HepG2 (cell line): ENCODE measurements at regions not wholly inside any gene's neighbourhood (a gene's known extent, or its start where the extent isn't known, plus 50 kb on each side); places are given as distances from the start of the nearest gene placed in this dataset.

Experiments
- ATAC-seq: fragments of 200-7000 bp; cut with Tn5 transposase; 3 replicates; pipeline ENCODE4 v1.9.1; 2020; ENCODE audit warnings: mild to moderate bottlenecking, moderate library complexity
- BruUV-seq: library from RNA; stranded (reverse); fragments of 400-500 nt; replicated peaks from 2 replicates; lab custom pipeline; 2021; lab: Mats Ljungman, UMichigan
- CTCF ChIA-PET: fragments of 300-600 bp; formaldehyde crosslinking; extraction: SDS; loops from one replicate; lab custom pipeline; 2021; ENCODE audit warnings: low total read pairs, inconsistent platforms, low intra/inter-chr PET ratio; lab: Yijun Ruan, JAX
- POLR2A ChIA-PET: fragments of 350-600 bp; sonication (Branson Sonifier 250); formaldehyde crosslinking; loops from one replicate; lab custom pipeline; 2020; ENCODE audit warnings: antibody characterized with exemption, inconsistent platforms; lab: Yijun Ruan, JAX
- DNase-seq: peaks from one replicate; pipeline ENCODE4 v3.0.0-alpha.2; 2015; ENCODE audit warnings: low spot score
- FAIRE-seq: peaks from 3 replicates; lab custom pipeline; 2011; peaks lifted over from hg19 to GRCh38; lab: Jason Lieb, UNC
- H2AFZ ChIP-seq: one replicate; pipeline ENCODE4 v1.6.1; 2011; ENCODE audit warnings: low read length, inconsistent platforms
- H3K27ac ChIP-seq: fragments of 300-600 bp; 3 replicates; pipeline ENCODE4 v1.8.0; 2011; ENCODE audit warnings: mixed run types, mild to moderate bottlenecking, mixed read lengths, low read length, inconsistent platforms; ENCODE audit not compliant: insufficient read depth; ENCODE audit errors: extremely low read length
- H3K27me3 ChIP-seq, 2 experiments: fragments of 200-600 bp in 1 of 2; 2 replicates in 1 of 2; 3 replicates in 1 of 2; pipeline versions ENCODE4 v1.6.0 to v1.8.0; 2011; ENCODE audit warnings: low read length in 2 of 2, mild to moderate bottlenecking in 2 of 2, moderate library complexity in 2 of 2, inconsistent platforms in 1 of 2; ENCODE audit not compliant: insufficient read depth in 2 of 2, control insufficient read depth in 1 of 2
- H3K36me3 ChIP-seq, 2 experiments: fragments of 200-600 bp in 1 of 2; replicated peaks in 1 of 2; 2 replicates in 1 of 2; 3 replicates in 1 of 2; pipeline versions ENCODE4 v1.5.1 to v1.8.0; 2011; ENCODE audit warnings: low read length in 2 of 2, inconsistent platforms in 1 of 2; ENCODE audit not compliant: insufficient read depth in 2 of 2, control insufficient read depth in 1 of 2
- H3K4me1 ChIP-seq: 2 replicates; pipeline ENCODE4 v1.5.1; 2012; ENCODE audit warnings: low read length, inconsistent platforms; ENCODE audit not compliant: insufficient read depth
- H3K4me2 ChIP-seq: 2 replicates; pipeline ENCODE4 v1.6.0; 2011; ENCODE audit warnings: low read depth, low read length, inconsistent platforms
- H3K4me3 ChIP-seq, 3 experiments: fragments of 200-600 bp in 1 of 3; sonication (generic), shearing (Covaris generic) in 1 of 3; replicated peaks in 1 of 3; 2 replicates each; pipeline ENCODE4 v1.5.1; 2011 to 2016; ENCODE audit warnings: low read length in 3 of 3, inconsistent platforms in 2 of 3, low read depth in 2 of 3, mild to moderate bottlenecking in 2 of 3, control low read depth in 1 of 3, mixed read lengths in 1 of 3; ENCODE audit not compliant: insufficient read depth in 1 of 3
- H3K79me2 ChIP-seq: one replicate; pipeline ENCODE4 v1.6.1; 2011; ENCODE audit warnings: low read length, inconsistent platforms; ENCODE audit not compliant: insufficient read depth
- H3K9ac ChIP-seq: 2 replicates; pipeline ENCODE4 v1.6.0; 2011; ENCODE audit warnings: mild to moderate bottlenecking, low read depth, low read length, inconsistent platforms; ENCODE audit not compliant: insufficient read depth
- H3K9me3 ChIP-seq: 2 replicates; pipeline ENCODE4 v1.5.1; 2012; ENCODE audit warnings: mild to moderate bottlenecking, low read length
- H4K20me1 ChIP-seq: 2 replicates; pipeline ENCODE4 v1.6.0; 2011; ENCODE audit warnings: inconsistent platforms, mild to moderate bottlenecking, low read length, moderate library complexity; ENCODE audit not compliant: insufficient read depth
- AGO2 ChIP-seq: fragments of 200-400 bp; formaldehyde crosslinking; optimal IDR thresholded peaks from 2 replicates; pipeline ENCODE3; 2017; ENCODE audit warnings: mild to moderate bottlenecking, low read depth, low read length, moderate library complexity
- DNMT1 ChIP-seq: sonication (generic); formaldehyde crosslinking; IDR thresholded peaks from 2 replicates; pipeline ENCODE4 v1.5.1; 2020; ENCODE audit warnings: mild to moderate bottlenecking, missing genetic modification reagents
- DNMT3B ChIP-seq: conservative IDR thresholded peaks from 2 replicates; pipeline ENCODE4 v1.6.1; 2016; ENCODE audit warnings: missing biosample characterization, control low read depth
- HDAC2 ChIP-seq: sonication (generic); formaldehyde crosslinking; IDR thresholded peaks from 2 replicates; pipeline ENCODE4 v1.4.0; 2020; ENCODE audit warnings: missing genetic modification reagents
- HNF4A ChIP-seq: sonication (generic); formaldehyde crosslinking; IDR thresholded peaks from 2 replicates; pipeline ENCODE4 v1.4.0; 2020; ENCODE audit warnings: missing genetic modification reagents
- JUN ChIP-seq: sonication (generic); formaldehyde crosslinking; IDR thresholded peaks from 2 replicates; pipeline ENCODE4 v1.4.0; 2020; ENCODE audit warnings: mild to moderate bottlenecking, missing genetic modification reagents
- NCOA2 ChIP-seq: sonication (generic); formaldehyde crosslinking; IDR thresholded peaks from 2 replicates; pipeline ENCODE4 v1.8.0; 2022; ENCODE audit warnings: inconsistent platforms
- NR1H2 ChIP-seq: sonication (generic); formaldehyde crosslinking; IDR thresholded peaks from 2 replicates; pipeline ENCODE4 v1.8.1; 2022; ENCODE audit warnings: low read depth, missing genetic modification reagents, borderline replicate concordance
- PRDM15 ChIP-seq: sonication (generic); formaldehyde crosslinking; IDR thresholded peaks from 2 replicates; pipeline ENCODE4 v1.4.0; 2020; ENCODE audit warnings: missing genetic modification reagents
- RAD21 ChIP-seq: fragments of 450-650 bp; formaldehyde crosslinking; IDR thresholded peaks from 2 replicates; pipeline ENCODE4 v1.5.0; 2020; ENCODE audit warnings: mild to moderate bottlenecking
- ZNF20 ChIP-seq: sonication (generic); formaldehyde crosslinking; IDR thresholded peaks from 2 replicates; pipeline ENCODE4 v1.4.0; 2020; ENCODE audit warnings: mild to moderate bottlenecking, moderate library complexity, missing genetic modification reagents
- ZNF263 ChIP-seq: sonication (generic); formaldehyde crosslinking; IDR thresholded peaks from 2 replicates; pipeline ENCODE4 v1.4.0; 2020; ENCODE audit warnings: missing genetic modification reagents
- ZNF292 ChIP-seq: sonication (generic); formaldehyde crosslinking; IDR thresholded peaks from 2 replicates; pipeline ENCODE4 v1.8.1; 2022; ENCODE audit warnings: mild to moderate bottlenecking, low read depth, missing genetic modification reagents, borderline replicate concordance
- WGBS: methylation state at CpG from one replicate; pipeline ENCODE4 v1.1.6; 2017; ENCODE audit warnings: low lambda C conversion rate; 5-methylcytosine and 5-hydroxymethylcytosine counted together
- in situ Hi-C: cut with HindIII; loops from 2 replicates; pipeline ENCODE4 v1.10.0; 2017; ENCODE audit warnings: low pct_unique_long_range_greater_than_20kb; ENCODE audit not compliant: extremely low pct_ligation_motif_present
- intact Hi-C: fragments of 100-400 bp; cut with micrococcal nuclease; formaldehyde crosslinking; loops from one replicate; pipeline ENCODE4 v1.10.0; 2022; ENCODE audit not compliant: unreplicated experiment

DNA sequence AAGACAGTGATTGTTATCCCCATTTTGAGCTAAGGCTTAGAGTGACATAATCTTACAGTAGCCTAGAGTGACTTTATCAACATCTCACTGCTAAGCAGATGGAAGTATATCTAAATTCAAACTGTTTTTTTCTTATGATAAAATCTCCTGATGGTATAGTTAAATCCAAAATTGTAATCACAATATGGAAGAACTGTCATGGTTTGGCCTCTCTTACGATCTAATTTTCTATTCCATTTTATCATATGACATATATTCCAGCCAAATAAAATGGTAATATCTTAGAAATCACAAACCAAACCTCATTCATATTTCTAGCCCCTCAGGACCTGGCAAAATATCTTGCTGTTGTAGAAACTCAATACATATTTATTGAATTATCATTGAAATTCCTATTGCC, 864.7 kb downstream of the SLC6A15 start:
- Histone ChIP-seq H3K9me3 (no peaks in the 10 kb centered on the region), H3K4me3 (no peak overlapping the region), H4K20me1 (no peaks in the 10 kb centered on the region), H3K4me1 (peaks cover 9% of the 10 kb centered on the region), H3K36me3 (no peaks in the 10 kb centered on the region), H3K27me3 (no peaks in the 10 kb centered on the region; a peak in 1 of 5 replicates), H3K27ac (no peak overlapping the region), H3K79me2 (no peaks in the 10 kb centered on the region), H3K9ac (no peak overlapping the region), H2AFZ (no peak overlapping the region), H3K4me2 (no peak overlapping the region)
- FAIRE-seq (no peak), ATAC-seq (no peak), DNase-seq (no peak)
- ChIA-PET POLR2A (no interaction called here), CTCF (no interaction called here)
- 0% methylated on average over 1 of the region's 1 CpG for WGBS
- in situ Hi-C loops (no loop called here), intact Hi-C loops (no loop called here)
- BruUV-seq = no TSS peak
- no peak for TF ChIP-seq RAD21 (CRISPR knock-in tag)
- no peak for TF ChIP-seq HNF4A (CRISPR knock-in tag)
- no peak for TF ChIP-seq JUN (CRISPR knock-in tag)
- no peak for TF ChIP-seq ZNF263
- no peak for TF ChIP-seq PRDM15 (CRISPR knock-in tag)
- TF ChIP-seq AGO2 = no peak
- no peak for TF ChIP-seq ZNF292 (CRISPR knock-in tag)
- no peak for TF ChIP-seq DNMT3B (CRISPR knock-in tag)
- no peak for TF ChIP-seq HDAC2 (CRISPR knock-in tag)
- no peak for TF ChIP-seq DNMT1 (CRISPR knock-in tag)
- TF ChIP-seq ZNF20 (CRISPR knock-in tag) = no peak
- TF ChIP-seq NR1H2 (CRISPR knock-in tag) = no peak
- no peak for TF ChIP-seq NCOA2 (CRISPR knock-in tag)
